H9 (cell line): ENCODE measurements at regions not wholly inside any gene's neighbourhood (a gene's known extent, or its start where the extent isn't known, plus 50 kb on each side); places are given as distances from the start of the nearest gene placed in this dataset.
A peak's percentile ranks its signal among the peaks of the same experiment; 100 is the strongest.

Experiments
- DNase-seq: peaks from one replicate; pipeline ENCODE4 v3.0.0-alpha.2; 2017
- H2AFZ ChIP-seq: one replicate; pipeline ENCODE4 v1.6.1; 2013; ENCODE audit warnings: mild to moderate bottlenecking, low read length, control low read depth, moderate library complexity
- H2AK5ac ChIP-seq: 2 replicates; pipeline ENCODE4 v1.6.1; 2013; ENCODE audit warnings: low read length, control low read depth, mixed read lengths; ENCODE audit not compliant: insufficient read length
- H2BK120ac ChIP-seq: one replicate; pipeline ENCODE4 v1.6.1; 2013; ENCODE audit warnings: low read depth, mild to moderate bottlenecking, low read length, control low read depth, inconsistent platforms; ENCODE audit not compliant: poor library complexity, severe bottlenecking
- H2BK12ac ChIP-seq: 2 replicates; pipeline ENCODE4 v1.6.1; 2013; ENCODE audit warnings: low read length, control low read depth, mixed read lengths, low read depth; ENCODE audit not compliant: insufficient read length
- H2BK15ac ChIP-seq: 2 replicates; pipeline ENCODE4 v1.6.1; 2013; ENCODE audit warnings: low read depth, low read length, control low read depth
- H2BK20ac ChIP-seq: one replicate; pipeline ENCODE4 v1.6.1; 2013; ENCODE audit warnings: low read depth, mild to moderate bottlenecking, low read length, control low read depth, inconsistent platforms; ENCODE audit not compliant: poor library complexity, severe bottlenecking
- H2BK5ac ChIP-seq: 2 replicates; pipeline ENCODE4 v1.6.1; 2013; ENCODE audit warnings: low read length, control low read depth, mixed read lengths; ENCODE audit not compliant: insufficient read length
- H3K14ac ChIP-seq: 2 replicates; pipeline ENCODE4 v1.6.1; 2013; ENCODE audit warnings: low read length, control low read depth; ENCODE audit not compliant: insufficient read depth
- H3K18ac ChIP-seq: 2 replicates; pipeline ENCODE4 v1.6.1; 2013; ENCODE audit warnings: low read depth, mild to moderate bottlenecking, mixed read lengths, low read length, control low read depth; ENCODE audit not compliant: insufficient read length
- H3K23ac ChIP-seq: 2 replicates; pipeline ENCODE4 v1.6.1; 2013; ENCODE audit warnings: low read length, control low read depth, mixed read lengths, low read depth; ENCODE audit not compliant: insufficient read length
- H3K23me2 ChIP-seq: 2 replicates; pipeline ENCODE4 v1.6.1; 2013; ENCODE audit warnings: low read depth, mild to moderate bottlenecking, mixed read lengths, low read length, control low read depth; ENCODE audit not compliant: insufficient read length, poor library complexity, severe bottlenecking
- H3K27ac ChIP-seq: 2 replicates; pipeline ENCODE4 v1.5.1; 2013; ENCODE audit warnings: low read length, control low read depth, mixed read lengths, low read depth; ENCODE audit not compliant: insufficient read length
- H3K27me3 ChIP-seq: 2 replicates; pipeline ENCODE4 v1.6.1; 2013; ENCODE audit warnings: low read length, control low read depth, inconsistent platforms; ENCODE audit not compliant: insufficient read depth
- H3K4ac ChIP-seq: 2 replicates; pipeline ENCODE4 v1.6.1; 2013; ENCODE audit warnings: low read depth, mild to moderate bottlenecking, control low read depth, inconsistent platforms, low read length, moderate library complexity
- H3K4me1 ChIP-seq: 2 replicates; pipeline ENCODE4 v1.6.1; 2013; ENCODE audit warnings: low read length, control low read depth, inconsistent platforms; ENCODE audit not compliant: insufficient read depth
- H3K4me2 ChIP-seq: 2 replicates; pipeline ENCODE4 v1.6.1; 2013; ENCODE audit warnings: low read length, control low read depth, mixed read lengths; ENCODE audit not compliant: insufficient read length, insufficient read depth
- H3K56ac ChIP-seq: 2 replicates; pipeline ENCODE4 v1.6.1; 2013; ENCODE audit warnings: low read depth, mild to moderate bottlenecking, mixed read lengths, low read length, control low read depth; ENCODE audit not compliant: insufficient read length
- H3K79me1 ChIP-seq: 2 replicates; pipeline ENCODE4 v1.6.1; 2013; ENCODE audit warnings: low read depth, mild to moderate bottlenecking, moderate library complexity, low read length, control low read depth, inconsistent platforms; ENCODE audit not compliant: insufficient read depth, poor library complexity, severe bottlenecking
- H3K79me2 ChIP-seq: 2 replicates; pipeline ENCODE4 v1.6.1; 2013; ENCODE audit warnings: low read length, control low read depth, inconsistent platforms; ENCODE audit not compliant: insufficient read depth
- H3K9ac ChIP-seq: 2 replicates; pipeline ENCODE4 v1.6.1; 2013; ENCODE audit warnings: low read length, control low read depth, mixed read lengths; ENCODE audit not compliant: insufficient read length; ENCODE audit errors: extremely low read depth
- H3K9me3 ChIP-seq: one replicate; pipeline ENCODE4 v1.6.1; 2013; ENCODE audit warnings: low read depth, low read length, inconsistent platforms; ENCODE audit not compliant: control insufficient read depth
- H3T11ph ChIP-seq: one replicate; pipeline ENCODE4 v1.6.1; 2013; ENCODE audit warnings: mild to moderate bottlenecking, low read length, control low read depth, inconsistent platforms
- H4K20me1 ChIP-seq: one replicate; pipeline ENCODE4 v1.6.1; 2013; ENCODE audit not compliant: control insufficient read depth, insufficient read length, insufficient read depth
- H4K5ac ChIP-seq: 2 replicates; pipeline ENCODE4 v1.6.1; 2013; ENCODE audit warnings: low read depth, mild to moderate bottlenecking, mixed read lengths, low read length, control low read depth; ENCODE audit not compliant: insufficient read length
- H4K8ac ChIP-seq: replicated peaks from 2 replicates; pipeline ENCODE4 v1.6.1; 2013; ENCODE audit warnings: low read length, control low read depth, mixed read lengths, low read depth; ENCODE audit not compliant: insufficient read length
- H4K91ac ChIP-seq: 2 replicates; pipeline ENCODE4 v1.6.1; 2013; ENCODE audit warnings: low read depth, mild to moderate bottlenecking, moderate library complexity, mixed read lengths, low read length, control low read depth; ENCODE audit not compliant: insufficient read length
- H3K27ac Mint-ChIP-seq, 3 experiments: 2 replicates in 2 of 3; 3 replicates in 1 of 3; pipeline ENCODE4 v1.8.0; 2020 to 2021; ENCODE audit warnings: mixed read lengths in 3 of 3, mild to moderate bottlenecking in 1 of 3, moderate library complexity in 1 of 3
- H3K27me3 Mint-ChIP-seq: 2 replicates; pipeline ENCODE4 v1.8.0; 2021; ENCODE audit warnings: low read depth, mild to moderate bottlenecking, moderate library complexity, mixed read lengths
- H3K36me3 Mint-ChIP-seq, 3 experiments: 2 replicates in 2 of 3; 3 replicates in 1 of 3; pipeline ENCODE4 v1.8.0; 2020 to 2021; ENCODE audit warnings: low read depth in 3 of 3, mixed read lengths in 3 of 3; ENCODE audit not compliant: insufficient read depth in 1 of 3
- H3K4me1 Mint-ChIP-seq, 2 experiments: 2 replicates each; pipeline ENCODE4 v1.8.0; 2020; ENCODE audit warnings: mixed read lengths in 2 of 2
- H3K4me3 Mint-ChIP-seq, 2 experiments: 2 replicates in 1 of 2; 3 replicates in 1 of 2; pipeline ENCODE4 v1.8.0; 2020 to 2021; ENCODE audit warnings: mild to moderate bottlenecking in 2 of 2, mixed read lengths in 2 of 2, moderate library complexity in 1 of 2
- H3K9me3 Mint-ChIP-seq, 2 experiments: 2 replicates in 1 of 2; 3 replicates in 1 of 2; pipeline ENCODE4 v1.8.0; 2020; ENCODE audit warnings: mild to moderate bottlenecking in 2 of 2, mixed read lengths in 2 of 2, moderate library complexity in 1 of 2
- CTCF ChIP-seq: fragments of 200-600 bp; sonication (generic); conservative IDR thresholded peaks from 3 replicates; pipeline ENCODE4 v1.8.0; 2021; ENCODE audit warnings: antibody characterized with exemption, mild to moderate bottlenecking
- WGBS: extraction: QIAGEN DNeasy Blood & Tissue Kit; methylation state at CpG from one replicate; pipeline ENCODE4 v1.1.7; 2013; ENCODE audit warnings: missing lambda C conversion rate, low lambda C conversion rate, mixed read lengths; ENCODE audit not compliant: insufficient read length; ENCODE audit errors: extremely low coverage; 5-methylcytosine and 5-hydroxymethylcytosine counted together

- no peak overlapping the region for H3K56ac ChIP-seq
Observed at GRCh38 chr4:97038146-97038516, 1105.1 kb downstream of the STPG2 start.

More at GRCh38 chr4:97038146-97038516, 1105.1 kb downstream of the STPG2 start:
- no peak overlapping the region for H4K91ac ChIP-seq
- no peaks in the 10 kb centered on the region for H4K20me1 ChIP-seq
- no peak overlapping the region for H2BK12ac ChIP-seq
- TF ChIP-seq CTCF = no peak
- H3K79me2 ChIP-seq = no peaks in the 10 kb centered on the region
- no peak overlapping the region for H3K4me2 ChIP-seq
- H4K5ac ChIP-seq = no peak overlapping the region
- Mint-ChIP-seq H3K4me3 (peak overlapping the region in 1 of 2 experiments; percentile 27; a peak in 1 of 5 replicates), H3K4me1 (peaks cover 19 to 20% of the 10 kb centered on the region in 2 experiments), H3K36me3 (no peaks in the 10 kb centered on the region; a peak in 1 of 7 replicates), H3K27ac (peak overlapping the region in 2 of 3 experiments; percentile 89 to 95; a peak in 4 of 7 replicates), H3K27me3 (no peaks in the 10 kb centered on the region), H3K9me3 (no peaks in the 10 kb centered on the region; a peak in 2 of 5 replicates)
- no CpG with 5 or more reads among the region's 9 CpGs for WGBS
- no peak overlapping the region for H2BK5ac ChIP-seq
- DNase-seq = no peak
- no peak overlapping the region for H3K23ac ChIP-seq
- H3K27ac ChIP-seq = no peak overlapping the region
- H4K8ac ChIP-seq = no peak overlapping the region
- H3K4ac ChIP-seq = no peak overlapping the region
- H3K18ac ChIP-seq = no peak overlapping the region
- H2BK20ac ChIP-seq = no peak overlapping the region
- H3K14ac ChIP-seq = no peak overlapping the region
- H3K9ac ChIP-seq = no peak overlapping the region
- H2AFZ ChIP-seq = peak overlapping the region; percentile 59
- no peaks in the 10 kb centered on the region for H3K23me2 ChIP-seq
- no peak overlapping the region for H2BK15ac ChIP-seq
- no peak overlapping the region for H2AK5ac ChIP-seq
- H3K79me1 ChIP-seq = no peaks in the 10 kb centered on the region
- no peaks in the 10 kb centered on the region for H3K9me3 ChIP-seq
- H3K27me3 ChIP-seq = no peaks in the 10 kb centered on the region
- no peak overlapping the region for H3T11ph ChIP-seq
- H2BK120ac ChIP-seq = no peak overlapping the region
- peaks cover 4% of the 10 kb centered on the region; the same call in 1 of the 2 replicates for H3K4me1 ChIP-seq
